Activated B cell treated with CpG ODN at 0.5 μM for 24 hours (primary cell): ENCODE measurements at regions not wholly inside any gene's neighbourhood (a gene's known extent, or its start where the extent isn't known, plus 50 kb on each side); places are given as distances from the start of the nearest gene placed in this dataset.

ENCODE experiments used
- ATAC-seq: fragments of 200-7000 bp; cut with Tn5 transposase; one replicate; pipeline ENCODE4 v1.10.0; 2021; ENCODE audit warnings: low read depth, mild to moderate bottlenecking, moderate library complexity
- CTCF ChIA-PET: fragments of 350-600 bp; sonication (Branson Sonifier 250); formaldehyde crosslinking; loops from one replicate; lab custom pipeline; 2021; ENCODE audit warnings: antibody characterized with exemption; lab: Charles Lee
- POLR2A ChIA-PET: fragments of 350-600 bp; sonication (Branson Sonifier 250); formaldehyde crosslinking; loops from one replicate; lab custom pipeline; 2021; ENCODE audit warnings: antibody characterized with exemption; lab: Charles Lee
- DNase-seq: peaks from one replicate; pipeline ENCODE4 v3.0.0; 2022
- H3K27ac Mint-ChIP-seq: one replicate; pipeline ENCODE4 v1.8.0; 2020; ENCODE audit warnings: mixed read lengths
- H3K27me3 Mint-ChIP-seq: one replicate; pipeline ENCODE4 v1.8.0; 2021; ENCODE audit warnings: mixed read lengths
- H3K36me3 Mint-ChIP-seq: one replicate; pipeline ENCODE4 v1.8.0; 2021; ENCODE audit warnings: low read depth, mixed read lengths
- H3K4me1 Mint-ChIP-seq: one replicate; pipeline ENCODE4 v1.8.0; 2021; ENCODE audit warnings: mixed read lengths
- H3K4me3 Mint-ChIP-seq: one replicate; pipeline ENCODE4 v1.8.0; 2020; ENCODE audit warnings: mild to moderate bottlenecking, mixed read lengths
- H3K9me3 Mint-ChIP-seq: one replicate; pipeline ENCODE4 v1.8.0; 2020; ENCODE audit warnings: mixed read lengths
- intact Hi-C: fragments of 100-400 bp; cut with micrococcal nuclease; formaldehyde crosslinking; loops from one replicate; pipeline ENCODE4 v1.15.1; 2024
- TF ChIP-seq, protein P1 (sequence below): fragments of 200-600 bp; IDR thresholded peaks from one replicate; pipeline ENCODE4 v1.8.0; 2022; ENCODE audit warnings: antibody characterized with exemption, mild to moderate bottlenecking

DNA sequence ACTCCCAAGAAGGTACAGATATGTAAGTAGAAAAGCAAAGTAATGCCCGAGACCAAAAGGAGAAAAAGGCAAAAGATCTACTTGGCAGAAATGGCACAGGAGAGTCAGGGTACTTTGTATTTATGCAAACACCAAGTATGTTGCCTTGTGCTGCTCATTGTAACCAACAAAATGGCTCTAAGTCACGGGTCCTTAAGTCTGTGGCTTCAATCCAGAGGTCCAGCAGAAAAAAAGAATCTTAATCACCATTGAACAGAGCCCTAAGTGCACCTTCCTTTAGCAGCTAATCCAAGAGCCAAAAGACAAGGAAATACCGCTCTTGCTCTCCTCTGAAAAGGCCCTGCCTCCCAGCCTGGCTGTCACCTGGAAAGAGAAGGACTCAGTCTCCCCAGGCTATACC, 324.9 kb upstream of the PPARGC1A start:
- TF ChIP-seq, protein P1, sequence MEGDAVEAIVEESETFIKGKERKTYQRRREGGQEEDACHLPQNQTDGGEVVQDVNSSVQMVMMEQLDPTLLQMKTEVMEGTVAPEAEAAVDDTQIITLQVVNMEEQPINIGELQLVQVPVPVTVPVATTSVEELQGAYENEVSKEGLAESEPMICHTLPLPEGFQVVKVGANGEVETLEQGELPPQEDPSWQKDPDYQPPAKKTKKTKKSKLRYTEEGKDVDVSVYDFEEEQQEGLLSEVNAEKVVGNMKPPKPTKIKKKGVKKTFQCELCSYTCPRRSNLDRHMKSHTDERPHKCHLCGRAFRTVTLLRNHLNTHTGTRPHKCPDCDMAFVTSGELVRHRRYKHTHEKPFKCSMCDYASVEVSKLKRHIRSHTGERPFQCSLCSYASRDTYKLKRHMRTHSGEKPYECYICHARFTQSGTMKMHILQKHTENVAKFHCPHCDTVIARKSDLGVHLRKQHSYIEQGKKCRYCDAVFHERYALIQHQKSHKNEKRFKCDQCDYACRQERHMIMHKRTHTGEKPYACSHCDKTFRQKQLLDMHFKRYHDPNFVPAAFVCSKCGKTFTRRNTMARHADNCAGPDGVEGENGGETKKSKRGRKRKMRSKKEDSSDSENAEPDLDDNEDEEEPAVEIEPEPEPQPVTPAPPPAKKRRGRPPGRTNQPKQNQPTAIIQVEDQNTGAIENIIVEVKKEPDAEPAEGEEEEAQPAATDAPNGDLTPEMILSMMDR = no peak
- no peaks in the 10 kb centered on the region for H3K27me3 Mint-ChIP-seq

DNA sequence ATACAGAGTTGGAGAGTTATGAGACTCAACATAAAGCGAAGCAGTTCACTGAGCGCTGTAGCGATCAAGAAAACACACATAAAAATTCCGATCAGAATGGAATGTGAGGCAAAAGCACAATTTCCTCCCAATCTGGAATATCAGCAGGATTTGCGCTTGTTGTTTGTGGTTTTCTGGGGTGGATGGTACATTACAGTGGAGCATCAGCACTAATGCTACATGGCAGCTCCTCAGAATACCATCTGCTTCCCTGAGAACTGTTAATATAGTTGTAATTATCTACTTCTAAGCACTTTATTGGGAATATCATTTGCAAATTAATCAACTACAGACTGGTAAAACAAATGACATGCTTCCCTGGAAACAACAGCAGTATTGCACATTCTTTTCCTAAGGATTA, 324.1 kb upstream of the PPARGC1A start:
- no peak for ATAC-seq
- no peak for DNase-seq
- Mint-ChIP-seq H3K27ac (no peak overlapping the region), H3K27me3 (no peaks in the 10 kb centered on the region), H3K4me3 (no peak overlapping the region), H3K36me3 (no peaks in the 10 kb centered on the region), H3K9me3 (no peaks in the 10 kb centered on the region), H3K4me1 (no peaks in the 10 kb centered on the region)
- ChIA-PET CTCF (no interaction called here), POLR2A (no interaction called here)
- intact Hi-C loops = no loop called here
- TF ChIP-seq, protein P1 = no peak

More for the DNA sequence above, 324.9 kb upstream of the PPARGC1A start:
- ATAC-seq (no peak), DNase-seq (no peak)
- Mint-ChIP-seq H3K4me1 (no peaks in the 10 kb centered on the region), H3K27ac (no peak overlapping the region), H3K9me3 (peaks cover 3% of the 10 kb centered on the region), H3K36me3 (no peaks in the 10 kb centered on the region), H3K4me3 (no peak overlapping the region)
- ChIA-PET POLR2A (no interaction called here), CTCF (no interaction called here)
- intact Hi-C loops = no loop called here

DNA sequence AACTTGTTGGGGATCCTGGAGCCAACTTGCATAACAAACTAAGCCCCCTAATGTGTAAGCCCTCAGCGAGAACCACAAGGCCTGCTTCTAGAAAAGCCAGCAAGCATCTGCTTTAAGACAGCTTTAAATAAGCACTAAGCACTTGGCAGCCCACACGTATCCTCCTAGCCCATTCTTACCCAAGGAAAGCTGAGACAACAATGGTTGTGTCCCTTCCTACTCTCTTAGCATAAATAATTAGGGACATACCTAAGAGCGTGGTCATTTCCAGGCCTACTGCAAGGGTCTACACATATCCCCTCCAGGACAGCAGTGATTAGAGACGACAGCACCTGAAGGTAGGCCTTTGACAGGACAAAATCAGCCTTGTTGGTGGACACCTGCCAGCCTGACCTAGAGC, 322.8 kb upstream of the PPARGC1A start:
- intact Hi-C loops = no loop called here
- Mint-ChIP-seq H3K36me3 (no peaks in the 10 kb centered on the region), H3K27me3 (no peaks in the 10 kb centered on the region), H3K4me3 (no peak overlapping the region), H3K9me3 (no peaks in the 10 kb centered on the region), H3K27ac (no peak overlapping the region), H3K4me1 (no peaks in the 10 kb centered on the region)
- POLR2A ChIA-PET = no interaction called here
- CTCF ChIA-PET = no interaction called here
- DNase-seq (no peak), ATAC-seq (no peak)
- TF ChIP-seq, protein P1 = no peak

DNA sequence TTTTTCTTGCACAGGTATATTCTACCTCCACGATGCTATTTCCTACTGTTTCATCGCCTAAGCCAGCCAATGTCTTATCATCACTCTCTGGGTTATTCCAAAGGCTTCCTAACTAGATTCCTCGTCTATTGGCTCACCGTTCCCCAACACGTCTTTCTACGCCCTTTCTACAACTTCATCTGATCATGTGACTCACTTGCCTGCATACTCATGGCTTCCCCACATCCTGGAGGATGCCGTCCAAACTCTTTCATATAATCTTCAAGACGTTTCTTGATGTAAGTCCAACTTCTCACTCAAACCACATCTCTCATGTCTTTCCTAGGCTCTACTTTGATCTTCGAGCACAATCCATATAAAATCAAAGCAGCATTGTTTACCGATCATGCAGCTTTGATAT, 322.0 kb upstream of the PPARGC1A start:
- no peak overlapping the region for H3K27ac Mint-ChIP-seq
- no peaks in the 10 kb centered on the region for H3K4me1 Mint-ChIP-seq
- no peaks in the 10 kb centered on the region for H3K9me3 Mint-ChIP-seq
- POLR2A ChIA-PET = no interaction called here
- TF ChIP-seq, protein P1 = no peak
- intact Hi-C loops = no loop called here
- H3K4me3 Mint-ChIP-seq = no peak overlapping the region
- DNase-seq (no peak), ATAC-seq (no peak)
- no peaks in the 10 kb centered on the region for H3K36me3 Mint-ChIP-seq
- CTCF ChIA-PET = no interaction called here
- H3K27me3 Mint-ChIP-seq = no peaks in the 10 kb centered on the region

DNA sequence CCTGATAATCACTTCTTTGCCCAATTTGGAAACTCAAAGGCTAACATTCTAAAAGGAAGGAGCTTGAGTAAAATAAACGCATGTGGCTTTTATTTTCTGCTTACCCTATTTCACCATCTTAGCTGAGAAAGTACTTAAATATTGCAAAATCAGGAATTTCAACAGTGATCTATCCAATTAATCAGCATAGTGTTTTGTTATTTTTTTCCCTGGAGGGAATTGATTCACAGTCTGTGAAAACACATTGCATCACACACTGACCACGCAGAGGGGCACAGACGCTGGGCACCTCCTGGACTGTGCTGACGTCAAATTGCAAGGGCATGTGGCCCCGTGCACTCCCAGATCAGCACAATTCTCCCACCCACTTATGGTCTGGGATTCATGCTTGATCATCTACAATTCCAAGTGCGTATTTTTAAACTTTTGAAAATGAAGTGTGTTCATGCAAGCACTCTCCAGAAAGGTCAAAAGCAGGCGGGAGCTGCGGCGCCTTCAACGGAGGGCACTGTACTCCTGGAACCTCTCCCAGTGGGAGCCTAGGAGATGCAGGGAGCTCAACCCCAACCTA, 320.6 kb upstream of the PPARGC1A start:
- Mint-ChIP-seq H3K27ac (no peak overlapping the region), H3K4me3 (no peak overlapping the region), H3K36me3 (no peaks in the 10 kb centered on the region), H3K4me1 (no peaks in the 10 kb centered on the region), H3K9me3 (no peaks in the 10 kb centered on the region), H3K27me3 (no peaks in the 10 kb centered on the region)
- CTCF ChIA-PET = no interaction called here
- TF ChIP-seq, protein P1 = no peak
- intact Hi-C loops = no loop called here
- POLR2A ChIA-PET = no interaction called here
- no peak for ATAC-seq
- DNase-seq = no peak
